GM13977 (cell line): ENCODE measurements at regions not wholly inside any gene's neighbourhood (a gene's known extent, or its start where the extent isn't known, plus 50 kb on each side); places are given as distances from the start of the nearest gene placed in this dataset.
A peak's percentile ranks its signal among the peaks of the same experiment; 100 is the strongest.

Source experiments
- DNase-seq: peaks from one replicate; pipeline ENCODE4 v3.0.0; 2012; ENCODE audit warnings: low spot score
- CTCF ChIP-seq: IDR thresholded peaks from 2 replicates; pipeline ENCODE4 v1.5.1; 2012; ENCODE audit warnings: mild to moderate bottlenecking, control low read depth; ENCODE audit not compliant: insufficient read depth; ENCODE audit errors: extremely low read depth, missing control alignments
- in situ Hi-C: fragments of 300-500 bp; cut with MboI; formaldehyde crosslinking; loops from one replicate; pipeline ENCODE4 v1.12.0; 2022; ENCODE audit warnings: low sequenced_read_pairs, low pct_unique_long_range_greater_than_20kb, mixed read lengths, inconsistent platforms; ENCODE audit not compliant: unreplicated experiment

- in situ Hi-C loops, result no loop called here
- DNase-seq, result peak; percentile 65
- no peak for TF ChIP-seq CTCF
These were observed 78.6 kb downstream of the ARF6 start for GRCh38 chr14:49971156-49972130.

- TF ChIP-seq CTCF, result no peak
- DNase-seq, result no peak
- in situ Hi-C loops, result no loop called here
These were observed 79.3 kb downstream of the ARF6 start for GRCh38 chr14:49972131-49972671.

- no peak for TF ChIP-seq CTCF
- in situ Hi-C loops, result no loop called here
- no peak for DNase-seq
These were observed 79.9 kb downstream of the ARF6 start for GRCh38 chr14:49972823-49973222.

- TF ChIP-seq CTCF, result no peak
- in situ Hi-C loops, result no loop called here
- DNase-seq, result no peak
These were observed 82.4 kb downstream of the ARF6 start for GRCh38 chr14:49975276-49975675.

GRCh38 chr14:49975799-49976198 lies 82.9 kb downstream of the ARF6 start:
- in situ Hi-C loops, result no loop called here
- no peak for DNase-seq
- TF ChIP-seq CTCF, result no peak

- DNase-seq, result peak; percentile 58
These were observed 84.4 kb downstream of the ARF6 start for GRCh38 chr14:49977126-49977841.

More at GRCh38 chr14:49977126-49977841, 84.4 kb downstream of the ARF6 start:
- no peak for TF ChIP-seq CTCF
- in situ Hi-C loops, result no loop called here
